ENCODE measurements at regions not wholly inside any gene's neighbourhood (a gene's known extent, or its start where the extent isn't known, plus 50 kb on each side); places are given as distances from the start of the nearest gene placed in this dataset.

DNA sequence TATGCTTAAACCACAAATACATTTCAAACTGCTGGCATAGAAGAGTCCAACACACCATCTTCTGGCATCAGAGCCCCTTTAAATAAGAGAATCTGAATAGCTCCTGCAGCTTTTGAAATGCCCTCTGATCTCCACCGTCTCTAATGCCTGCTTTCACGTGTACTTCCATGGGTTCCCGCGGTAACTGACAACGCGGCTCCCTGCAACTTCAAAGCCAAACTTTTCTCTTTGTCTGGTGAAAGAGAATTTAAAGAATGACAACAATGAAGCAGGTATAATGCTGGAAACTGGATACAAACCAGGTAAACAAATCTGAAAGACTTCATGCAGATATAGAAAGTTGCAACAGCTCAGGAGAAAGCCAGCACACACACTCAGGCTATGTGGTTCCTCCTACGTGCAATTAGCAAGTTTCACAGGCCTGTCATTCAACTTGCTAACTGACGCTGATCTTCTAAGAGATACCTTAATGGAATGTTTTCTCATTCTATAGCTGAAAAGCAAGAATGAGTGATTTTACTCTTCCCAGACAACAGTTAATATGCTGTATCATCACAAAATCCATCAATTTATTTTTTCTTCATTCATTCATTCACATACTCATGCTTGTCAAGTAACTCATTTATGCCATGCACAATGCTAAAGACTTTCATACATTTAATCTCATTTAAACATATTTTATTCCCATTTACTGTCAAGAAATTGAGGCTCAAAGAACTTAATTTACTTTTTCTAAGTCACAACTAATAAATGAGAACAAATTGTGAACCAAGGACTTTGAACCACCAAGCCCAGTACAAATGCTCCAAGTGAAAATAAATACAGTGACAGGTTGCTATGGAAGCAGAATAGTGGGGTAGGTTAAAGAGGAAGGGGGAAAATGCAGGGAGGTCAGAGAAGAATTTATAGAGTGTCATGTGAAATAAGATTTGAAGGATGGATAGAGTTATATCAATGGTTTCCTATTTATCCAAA, 202.7 kb upstream of the SNX7 start:
- TF ChIP-seq, protein P1, sequence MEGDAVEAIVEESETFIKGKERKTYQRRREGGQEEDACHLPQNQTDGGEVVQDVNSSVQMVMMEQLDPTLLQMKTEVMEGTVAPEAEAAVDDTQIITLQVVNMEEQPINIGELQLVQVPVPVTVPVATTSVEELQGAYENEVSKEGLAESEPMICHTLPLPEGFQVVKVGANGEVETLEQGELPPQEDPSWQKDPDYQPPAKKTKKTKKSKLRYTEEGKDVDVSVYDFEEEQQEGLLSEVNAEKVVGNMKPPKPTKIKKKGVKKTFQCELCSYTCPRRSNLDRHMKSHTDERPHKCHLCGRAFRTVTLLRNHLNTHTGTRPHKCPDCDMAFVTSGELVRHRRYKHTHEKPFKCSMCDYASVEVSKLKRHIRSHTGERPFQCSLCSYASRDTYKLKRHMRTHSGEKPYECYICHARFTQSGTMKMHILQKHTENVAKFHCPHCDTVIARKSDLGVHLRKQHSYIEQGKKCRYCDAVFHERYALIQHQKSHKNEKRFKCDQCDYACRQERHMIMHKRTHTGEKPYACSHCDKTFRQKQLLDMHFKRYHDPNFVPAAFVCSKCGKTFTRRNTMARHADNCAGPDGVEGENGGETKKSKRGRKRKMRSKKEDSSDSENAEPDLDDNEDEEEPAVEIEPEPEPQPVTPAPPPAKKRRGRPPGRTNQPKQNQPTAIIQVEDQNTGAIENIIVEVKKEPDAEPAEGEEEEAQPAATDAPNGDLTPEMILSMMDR (IDR thresholded peaks at IDR 0.05; ENCODE audit: insufficient read depth, low read length), result no peak
- TF ChIP-seq GABPA (IDR thresholded peaks at IDR 0.05; ENCODE audit: low read depth) (no peak), POLR2AphosphoS5 (IDR thresholded peaks at IDR 0.05; ENCODE audit: low read depth) (no peak), REST (IDR thresholded peaks at IDR 0.05; ENCODE audit: insufficient replicate concordance, low read depth) (no peak), SPI1 (IDR thresholded peaks at IDR 0.05; ENCODE audit: borderline replicate concordance, low read depth) (no peak)
